Mesenchymal stem cell (in vitro differentiated cells and primary cell): ENCODE measurements at regions not wholly inside any gene's neighbourhood (a gene's known extent, or its start where the extent isn't known, plus 50 kb on each side); places are given as distances from the start of the nearest gene placed in this dataset.

ENCODE experiments used
- DNase-seq: peaks from one replicate; pipeline ENCODE4 v3.0.0-alpha.2; 2013
- H2AFZ ChIP-seq: one replicate; pipeline ENCODE4 v1.6.1; 2013; ENCODE audit warnings: low read depth, mild to moderate bottlenecking, control low read depth, inconsistent platforms, low read length, moderate library complexity
- H2AK5ac ChIP-seq: 2 replicates; pipeline ENCODE4 v1.6.1; 2013; ENCODE audit warnings: low read length, moderate library complexity, mild to moderate bottlenecking, inconsistent platforms; ENCODE audit not compliant: severe bottlenecking
- H2BK120ac ChIP-seq: one replicate; pipeline ENCODE4 v1.6.1; 2013; ENCODE audit warnings: low read depth, mild to moderate bottlenecking, inconsistent platforms, low read length, moderate library complexity
- H2BK12ac ChIP-seq, 2 experiments: one replicate each; pipeline ENCODE4 v1.6.1; 2013; ENCODE audit warnings: inconsistent platforms in 2 of 2, low read length in 2 of 2, mild to moderate bottlenecking in 2 of 2, moderate library complexity in 2 of 2, control low read depth in 1 of 2
- H2BK15ac ChIP-seq: one replicate; pipeline ENCODE4 v1.6.1; 2013; ENCODE audit warnings: mild to moderate bottlenecking, low read depth, inconsistent platforms; ENCODE audit not compliant: poor library complexity, severe bottlenecking
- H2BK5ac ChIP-seq: 2 replicates; pipeline ENCODE4 v1.6.1; 2013; ENCODE audit warnings: low read depth, mild to moderate bottlenecking, low read length, control low read depth, inconsistent platforms; ENCODE audit not compliant: poor library complexity, severe bottlenecking
- H3K14ac ChIP-seq, 2 experiments: one replicate each; pipeline ENCODE4 v1.6.1; 2013; ENCODE audit warnings: inconsistent platforms in 2 of 2, low read length in 2 of 2, control low read depth in 1 of 2, mild to moderate bottlenecking in 1 of 2, moderate library complexity in 1 of 2
- H3K18ac ChIP-seq, 2 experiments: one replicate each; pipeline ENCODE4 v1.6.1; 2013; ENCODE audit warnings: inconsistent platforms in 2 of 2, low read length in 2 of 2, control low read depth in 1 of 2, low read depth in 1 of 2, mild to moderate bottlenecking in 1 of 2
- H3K23ac ChIP-seq, 2 experiments: one replicate each; pipeline ENCODE4 v1.6.1; 2013; ENCODE audit warnings: inconsistent platforms in 2 of 2, low read length in 2 of 2, mild to moderate bottlenecking in 2 of 2, moderate library complexity in 2 of 2, control low read depth in 1 of 2
- H3K27ac ChIP-seq: 2 replicates; pipeline ENCODE4 v1.5.1; 2013; ENCODE audit warnings: mild to moderate bottlenecking, moderate library complexity, low read length, control low read depth, inconsistent platforms; ENCODE audit not compliant: poor library complexity, severe bottlenecking
- H3K27me3 ChIP-seq, 2 experiments: 2 replicates each; pipeline versions ENCODE4 v1.6.1 to v1.7.0; 2013; ENCODE audit warnings: low read length in 2 of 2, mild to moderate bottlenecking in 2 of 2, moderate library complexity in 2 of 2, control low read depth in 1 of 2, inconsistent platforms in 1 of 2; ENCODE audit not compliant: control insufficient read depth in 1 of 2, insufficient read depth in 1 of 2
- H3K36me3 ChIP-seq, 2 experiments: 2 replicates each; pipeline versions ENCODE4 v1.6.1 to v1.7.0; 2013; ENCODE audit warnings: low read length in 2 of 2, control low read depth in 1 of 2, inconsistent platforms in 1 of 2, low read depth in 1 of 2, mild to moderate bottlenecking in 1 of 2; ENCODE audit not compliant: insufficient read depth in 2 of 2, control insufficient read depth in 1 of 2
- H3K4ac ChIP-seq, 2 experiments: one replicate each; pipeline ENCODE4 v1.6.1; 2013; ENCODE audit warnings: inconsistent platforms in 2 of 2, low read length in 2 of 2, mild to moderate bottlenecking in 2 of 2, moderate library complexity in 2 of 2, control low read depth in 1 of 2, low read depth in 1 of 2
- H3K4me1 ChIP-seq: 2 replicates; pipeline ENCODE4 v1.6.1; 2013; ENCODE audit warnings: low read depth, low read length, control low read depth; ENCODE audit not compliant: control insufficient read depth, insufficient read depth
- H3K4me2 ChIP-seq: 2 replicates; pipeline ENCODE4 v1.6.1; 2013; ENCODE audit warnings: low read length, mild to moderate bottlenecking, inconsistent platforms; ENCODE audit not compliant: poor library complexity, severe bottlenecking
- H3K4me3 ChIP-seq, 2 experiments: 2 replicates each; pipeline versions ENCODE4 v1.5.1 to v1.7.0; 2013; ENCODE audit warnings: low read length in 2 of 2, mild to moderate bottlenecking in 2 of 2, control low read depth in 1 of 2, low read depth in 1 of 2; ENCODE audit not compliant: insufficient read depth in 1 of 2
- H3K79me1 ChIP-seq: replicated peaks from 2 replicates; pipeline ENCODE4 v1.6.1; 2013; ENCODE audit warnings: mild to moderate bottlenecking, control low read depth, low read length, inconsistent platforms; ENCODE audit not compliant: poor library complexity, severe bottlenecking
- H3K9ac ChIP-seq: 2 replicates; pipeline ENCODE4 v1.7.0; 2013; ENCODE audit warnings: mild to moderate bottlenecking, low read length, moderate library complexity
- H3K9me3 ChIP-seq: 2 replicates; pipeline ENCODE4 v1.7.0; 2013; ENCODE audit warnings: mild to moderate bottlenecking, low read length; ENCODE audit not compliant: control insufficient read depth
- H4K8ac ChIP-seq: one replicate; pipeline ENCODE4 v1.6.1; 2013; ENCODE audit warnings: inconsistent platforms, mild to moderate bottlenecking, low read length, moderate library complexity
- H4K91ac ChIP-seq: one replicate; pipeline ENCODE4 v1.6.1; 2013; ENCODE audit warnings: mild to moderate bottlenecking, low read length, inconsistent platforms
- WGBS: methylation state at CpG from one replicate; pipeline ENCODE4 v1.1.7; 2013; ENCODE audit warnings: mixed read lengths; 5-methylcytosine and 5-hydroxymethylcytosine counted together

- no peak overlapping the region for H2BK12ac ChIP-seq
- no peak overlapping the region for H3K18ac ChIP-seq
- no peaks in the 10 kb centered on the region for H3K9me3 ChIP-seq
- H3K27ac ChIP-seq = no peak overlapping the region
- no peaks in the 10 kb centered on the region for H3K36me3 ChIP-seq
- 62% methylated on average over 1 of the region's 1 CpG for WGBS
- H3K9ac ChIP-seq = no peak overlapping the region
- no peak overlapping the region for H2AFZ ChIP-seq
- H3K14ac ChIP-seq = no peak overlapping the region
- no peak overlapping the region for H2BK15ac ChIP-seq
- H3K4me2 ChIP-seq = no peak overlapping the region
- no peak overlapping the region for H3K4me3 ChIP-seq
- no peaks in the 10 kb centered on the region for H3K4me1 ChIP-seq
- no peak overlapping the region for H3K4ac ChIP-seq
- H3K79me1 ChIP-seq = no peaks in the 10 kb centered on the region
- no peak overlapping the region for H3K23ac ChIP-seq
- no peak for DNase-seq
- H4K8ac ChIP-seq = no peak overlapping the region
- no peak overlapping the region for H2BK5ac ChIP-seq
- no peak overlapping the region for H4K91ac ChIP-seq
- H2AK5ac ChIP-seq = no peak overlapping the region
- no peak overlapping the region for H2BK120ac ChIP-seq
- H3K27me3 ChIP-seq = no peaks in the 10 kb centered on the region
Observed at GRCh38 chr9:22739712-22740111, 293.1 kb downstream of the DMRTA1 start.

GRCh38 chr9:22740781-22741180 lies 294.2 kb downstream of the DMRTA1 start:
- H3K4me2 ChIP-seq = no peak overlapping the region
- no peak overlapping the region for H2AK5ac ChIP-seq
- WGBS = no CpG with 5 or more reads among the region's 1 CpG

GRCh38 chr9:22742401-22742800 lies 295.8 kb downstream of the DMRTA1 start:
- Histone ChIP-seq H3K9ac (no peak overlapping the region), H3K18ac (no peak overlapping the region), H4K91ac (no peak overlapping the region), H3K36me3 (no peaks in the 10 kb centered on the region), H3K14ac (no peak overlapping the region), H3K4me3 (no peak overlapping the region), H3K23ac (no peak overlapping the region), H2BK5ac (no peak overlapping the region), H3K27me3 (no peaks in the 10 kb centered on the region), H3K79me1 (no peaks in the 10 kb centered on the region), H3K4me1 (no peaks in the 10 kb centered on the region), H3K4me2 (no peak overlapping the region), H2AFZ (no peak overlapping the region), H4K8ac (no peak overlapping the region), H2BK15ac (no peak overlapping the region), H2BK120ac (no peak overlapping the region), H3K27ac (no peak overlapping the region), H2AK5ac (no peak overlapping the region), H3K9me3 (no peaks in the 10 kb centered on the region), H2BK12ac (no peak overlapping the region), H3K4ac (no peak overlapping the region)
- no peak for DNase-seq

More at GRCh38 chr9:22740781-22741180, 294.2 kb downstream of the DMRTA1 start:
- H3K27ac ChIP-seq = no peak overlapping the region
- H2BK15ac ChIP-seq = no peak overlapping the region
- no peak overlapping the region for H2BK120ac ChIP-seq
- no peak overlapping the region for H3K14ac ChIP-seq
- no peak overlapping the region for H4K8ac ChIP-seq
- no peak overlapping the region for H3K4me3 ChIP-seq
- no peaks in the 10 kb centered on the region for H3K79me1 ChIP-seq
- no peaks in the 10 kb centered on the region for H3K36me3 ChIP-seq
- H3K9me3 ChIP-seq = no peaks in the 10 kb centered on the region
- H3K9ac ChIP-seq = no peak overlapping the region
- DNase-seq = no peak
- H4K91ac ChIP-seq = no peak overlapping the region
- no peak overlapping the region for H3K23ac ChIP-seq
- H3K18ac ChIP-seq = no peak overlapping the region
- no peak overlapping the region for H2AFZ ChIP-seq
- no peaks in the 10 kb centered on the region for H3K4me1 ChIP-seq
- H3K27me3 ChIP-seq = no peaks in the 10 kb centered on the region
- H2BK12ac ChIP-seq = no peak overlapping the region
- H2BK5ac ChIP-seq = no peak overlapping the region
- H3K4ac ChIP-seq = no peak overlapping the region

GRCh38 chr9:22773501-22774220 lies 327.0 kb downstream of the DMRTA1 start:
- H2AFZ ChIP-seq = no peak overlapping the region
- H3K4me1 ChIP-seq = no peaks in the 10 kb centered on the region
- no peak overlapping the region for H3K14ac ChIP-seq
- H3K79me1 ChIP-seq = no peaks in the 10 kb centered on the region
- no peak overlapping the region for H4K91ac ChIP-seq
- H3K4ac ChIP-seq = no peak overlapping the region
- H2BK15ac ChIP-seq = no peak overlapping the region
- H3K4me2 ChIP-seq = no peak overlapping the region
- no peak overlapping the region for H2BK5ac ChIP-seq
- peaks cover 0 to 20% of the 10 kb centered on the region in 2 experiments for H3K36me3 ChIP-seq
- no peak for DNase-seq
- no peak overlapping the region for H3K18ac ChIP-seq
- no peaks in the 10 kb centered on the region for H3K9me3 ChIP-seq
- H3K27ac ChIP-seq = no peak overlapping the region
- no peak overlapping the region for H2BK120ac ChIP-seq
- WGBS = 100% methylated on average over 1 of the region's 3 CpGs
- H3K27me3 ChIP-seq = no peaks in the 10 kb centered on the region
- H2BK12ac ChIP-seq = no peak overlapping the region
- no peak overlapping the region for H3K9ac ChIP-seq
- no peak overlapping the region for H2AK5ac ChIP-seq
- H3K23ac ChIP-seq = no peak overlapping the region
- H4K8ac ChIP-seq = no peak overlapping the region
- H3K4me3 ChIP-seq = no peak overlapping the region
